GM12874 (cell line): ENCODE measurements at regions not wholly inside any gene's neighbourhood (a gene's known extent, or its start where the extent isn't known, plus 50 kb on each side); places are given as distances from the start of the nearest gene placed in this dataset.

Experiments used
- TF ChIP-seq, protein P1 (sequence below): IDR thresholded peaks from 2 replicates; pipeline ENCODE4 v1.5.1; 2011; ENCODE audit warnings: low read depth, mild to moderate bottlenecking, control low read depth, low read length, moderate library complexity; ENCODE audit not compliant: insufficient read depth

GRCh38 chr3:89572261-89572660 lies 464.8 kb downstream of the EPHA3 start:
- TF ChIP-seq, protein P1, sequence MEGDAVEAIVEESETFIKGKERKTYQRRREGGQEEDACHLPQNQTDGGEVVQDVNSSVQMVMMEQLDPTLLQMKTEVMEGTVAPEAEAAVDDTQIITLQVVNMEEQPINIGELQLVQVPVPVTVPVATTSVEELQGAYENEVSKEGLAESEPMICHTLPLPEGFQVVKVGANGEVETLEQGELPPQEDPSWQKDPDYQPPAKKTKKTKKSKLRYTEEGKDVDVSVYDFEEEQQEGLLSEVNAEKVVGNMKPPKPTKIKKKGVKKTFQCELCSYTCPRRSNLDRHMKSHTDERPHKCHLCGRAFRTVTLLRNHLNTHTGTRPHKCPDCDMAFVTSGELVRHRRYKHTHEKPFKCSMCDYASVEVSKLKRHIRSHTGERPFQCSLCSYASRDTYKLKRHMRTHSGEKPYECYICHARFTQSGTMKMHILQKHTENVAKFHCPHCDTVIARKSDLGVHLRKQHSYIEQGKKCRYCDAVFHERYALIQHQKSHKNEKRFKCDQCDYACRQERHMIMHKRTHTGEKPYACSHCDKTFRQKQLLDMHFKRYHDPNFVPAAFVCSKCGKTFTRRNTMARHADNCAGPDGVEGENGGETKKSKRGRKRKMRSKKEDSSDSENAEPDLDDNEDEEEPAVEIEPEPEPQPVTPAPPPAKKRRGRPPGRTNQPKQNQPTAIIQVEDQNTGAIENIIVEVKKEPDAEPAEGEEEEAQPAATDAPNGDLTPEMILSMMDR = no peak

DNA sequence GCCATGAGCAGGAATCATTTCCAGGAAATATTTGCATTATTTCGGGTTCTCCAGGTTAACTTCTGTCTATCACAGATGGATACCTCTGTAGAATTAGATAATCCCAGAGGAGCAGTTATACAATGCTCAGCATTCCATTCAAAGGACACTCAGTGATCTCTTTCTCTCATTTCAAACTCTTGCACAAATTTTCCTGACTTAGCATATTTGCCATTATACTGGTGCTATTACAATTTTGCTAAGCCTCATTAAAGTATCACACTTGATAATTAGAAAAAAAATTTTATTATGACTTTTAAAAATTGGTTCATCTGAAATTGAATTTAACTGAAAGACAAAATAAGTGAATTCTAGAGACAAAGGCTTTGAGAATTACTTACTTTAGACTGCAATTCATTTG lies 469.0 kb downstream of the EPHA3 start:
- TF ChIP-seq, protein P1 = no peak

- TF ChIP-seq, protein P1 = no peak
Observed at GRCh38 chr3:89577637-89578530, 470.5 kb downstream of the EPHA3 start.

GRCh38 chr3:89580859-89581258 lies 473.4 kb downstream of the EPHA3 start:
- TF ChIP-seq, protein P1 = no peak

DNA sequence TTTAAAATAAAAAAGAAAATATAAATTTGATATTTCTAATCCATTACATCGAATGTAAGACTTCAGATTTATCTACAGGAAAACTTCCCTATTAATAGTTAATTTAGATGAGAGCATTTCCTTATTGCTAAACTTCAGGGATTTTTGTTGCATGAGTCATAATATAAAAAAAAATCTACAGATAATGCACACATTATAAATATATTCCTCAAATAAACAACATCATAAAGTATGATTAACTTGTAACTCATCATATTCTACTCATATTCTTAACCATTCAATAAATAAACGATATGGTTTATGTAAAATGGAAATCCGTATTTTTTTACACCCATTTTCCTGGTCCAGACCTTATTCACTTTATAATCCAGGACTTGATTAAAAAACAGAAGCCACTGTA lies 477.0 kb downstream of the EPHA3 start:
- TF ChIP-seq, protein P1 = no peak

DNA sequence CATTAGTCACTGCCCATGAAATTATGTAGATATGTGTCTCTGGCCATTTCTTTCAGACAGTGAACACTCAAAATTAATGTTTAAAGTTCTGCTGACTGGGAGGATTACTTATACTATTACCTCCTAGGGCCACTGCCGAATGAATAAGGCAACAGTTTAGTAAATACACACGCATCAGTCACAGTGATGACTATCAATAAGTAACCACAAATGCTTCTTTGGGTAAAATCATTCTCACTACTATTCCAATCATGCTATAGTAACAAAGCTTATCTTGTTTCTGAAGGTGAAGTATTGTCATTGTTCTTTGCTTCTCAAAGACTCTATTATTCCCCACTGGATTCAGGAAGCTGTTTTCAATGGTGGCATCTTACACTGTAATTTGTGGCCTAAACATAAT lies 478.8 kb downstream of the EPHA3 start:
- TF ChIP-seq, protein P1 = no peak

- TF ChIP-seq, protein P1 = no peak
Observed at GRCh38 chr3:89586676-89587075, 479.3 kb downstream of the EPHA3 start.
